Thoracic aorta (tissue), 2 donors: ENCODE measurements at regions not wholly inside any gene's neighbourhood (a gene's known extent, or its start where the extent isn't known, plus 50 kb on each side); places are given as distances from the start of the nearest gene placed in this dataset.
A peak's percentile ranks its signal among the peaks of the same experiment; 100 is the strongest.

Source experiments
- ATAC-seq: fragments of 150-250 bp; one replicate; pipeline ENCODE4 v1.8.0; 2017; ENCODE audit warnings: low read depth; ENCODE audit not compliant: insufficient number of reproducible peaks, low FRiP score
- DNase-seq: peaks from one replicate; pipeline ENCODE4 v3.0.0-alpha.2; 2020; ENCODE audit warnings: low spot score
- H3K27ac ChIP-seq, 2 donors: fragments of 200-600 bp; sonication (generic); 1 replicate in 1 of 2; 2 replicates in 1 of 2; pipeline ENCODE4 v1.5.1; 2016; ENCODE audit warnings: mild to moderate bottlenecking in 2 of 2, moderate library complexity in 2 of 2
- H3K27me3 ChIP-seq: fragments of 200-600 bp; sonication (generic); replicated peaks from 2 replicates; pipeline ENCODE4 v1.6.0; 2016; ENCODE audit warnings: mild to moderate bottlenecking; ENCODE audit not compliant: insufficient read depth
- H3K36me3 ChIP-seq: fragments of 200-600 bp; sonication (generic); one replicate; pipeline ENCODE4 v1.5.1; 2016
- H3K4me1 ChIP-seq, 2 donors: fragments of 200-600 bp; sonication (generic); 1 replicate in 1 of 2; 2 replicates in 1 of 2; pipeline versions ENCODE4 v1.5.1 to v1.6.0; 2016; ENCODE audit warnings: low read depth in 2 of 2, mild to moderate bottlenecking in 1 of 2; ENCODE audit not compliant: control insufficient read depth in 1 of 2
- H3K4me3 ChIP-seq: fragments of 200-600 bp; sonication (generic); 2 replicates; pipeline ENCODE4 v1.5.1; 2016; ENCODE audit warnings: mild to moderate bottlenecking
- H3K9me3 ChIP-seq: fragments of 200-600 bp; sonication (generic); 2 replicates; pipeline ENCODE4 v1.5.1; 2016
- CTCF ChIP-seq: fragments of 200-600 bp; sonication (generic); IDR thresholded peaks from one replicate; pipeline ENCODE4 v1.5.1; 2019; ENCODE audit warnings: antibody characterized with exemption

GRCh38 chrX:8377041-8377440 lies 87.6 kb upstream of the VCX3B start:
- no peaks in the 10 kb centered on the region for H3K27me3 ChIP-seq
- no peak overlapping the region for H3K27ac ChIP-seq
- no peaks in the 10 kb centered on the region for H3K9me3 ChIP-seq
- H3K4me1 ChIP-seq, result no peaks in the 10 kb centered on the region
- H3K36me3 ChIP-seq, result no peaks in the 10 kb centered on the region
- no peak for DNase-seq
- no peak for ATAC-seq
- TF ChIP-seq CTCF, result no peak
- no peak overlapping the region for H3K4me3 ChIP-seq

GRCh38 chrX:8390771-8391170 lies 73.9 kb upstream of the VCX3B start:
- no peaks in the 10 kb centered on the region for H3K9me3 ChIP-seq
- no peaks in the 10 kb centered on the region for H3K27me3 ChIP-seq
- DNase-seq, result no peak
- H3K36me3 ChIP-seq, result no peaks in the 10 kb centered on the region
- no peak for TF ChIP-seq CTCF
- H3K27ac ChIP-seq, result no peak overlapping the region
- no peak overlapping the region for H3K4me3 ChIP-seq
- ATAC-seq, result no peak
- H3K4me1 ChIP-seq, result no peaks in the 10 kb centered on the region

- Histone ChIP-seq H3K27me3 (no peaks in the 10 kb centered on the region), H3K27ac (peak overlapping the region in 1 of 2 donors; percentile 61), H3K9me3 (no peaks in the 10 kb centered on the region), H3K4me1 (peaks cover 4 to 11% of the 10 kb centered on the region in 2 donors), H3K36me3 (no peaks in the 10 kb centered on the region), H3K4me3 (no peak overlapping the region)
- ATAC-seq, result no peak
- DNase-seq, result no peak
- no peak for TF ChIP-seq CTCF
Measured at GRCh38 chrX:8403988-8404387, 60.6 kb upstream of the VCX3B start.

- H3K4me3 ChIP-seq, result peak overlapping the region; percentile 19
- ATAC-seq (no peak), DNase-seq (no peak)
- H3K27me3 ChIP-seq, result no peaks in the 10 kb centered on the region
- peak overlapping the region in 1 of 2 donors; percentile 61 for H3K27ac ChIP-seq
- no peaks in the 10 kb centered on the region for H3K9me3 ChIP-seq
- no peak for TF ChIP-seq CTCF
- H3K36me3 ChIP-seq, result no peaks in the 10 kb centered on the region
- peaks cover 4 to 11% of the 10 kb centered on the region in 2 donors for H3K4me1 ChIP-seq
Measured at GRCh38 chrX:8404471-8404870, 60.2 kb upstream of the VCX3B start.

GRCh38 chrX:8404926-8405325 lies 59.7 kb upstream of the VCX3B start:
- ATAC-seq, result no peak
- peak overlapping the region in 1 of 2 donors; percentile 61 for H3K27ac ChIP-seq

More at GRCh38 chrX:8404926-8405325, 59.7 kb upstream of the VCX3B start:
- Histone ChIP-seq H3K9me3 (no peaks in the 10 kb centered on the region), H3K4me1 (peaks cover 4 to 11% of the 10 kb centered on the region in 2 donors), H3K4me3 (peak overlapping the region; percentile 19), H3K36me3 (no peaks in the 10 kb centered on the region), H3K27me3 (no peaks in the 10 kb centered on the region)
- TF ChIP-seq CTCF, result no peak
- DNase-seq, result no peak
